Stomach (tissue), 8 donors: ENCODE measurements at regions not wholly inside any gene's neighbourhood (a gene's known extent, or its start where the extent isn't known, plus 50 kb on each side); places are given as distances from the start of the nearest gene placed in this dataset.

Experiments
- DNase-seq, 2 donors: peaks; one replicate each; pipeline versions ENCODE4 v3.0.0 to v3.0.0-alpha.2; 2013 to 2019
- H3K27ac ChIP-seq, 5 donors: fragments of 200-600 bp in 4 of 5; sonication (generic) in 4 of 5; one replicate each; pipeline ENCODE4 v1.5.1; 2013 to 2019; ENCODE audit warnings: mild to moderate bottlenecking in 1 of 5, moderate library complexity in 1 of 5
- H3K27me3 ChIP-seq, 3 donors: fragments of 200-600 bp; sonication (generic); one replicate each; pipeline ENCODE4 v1.5.1; 2017 to 2019; ENCODE audit warnings: mixed run types in 1 of 3
- H3K36me3 ChIP-seq, 4 donors: fragments of 200-600 bp; sonication (generic); 1 replicate in 3 of 4; 2 replicates in 1 of 4; pipeline ENCODE4 v1.5.1; 2016 to 2019
- H3K4me1 ChIP-seq, 4 donors: fragments of 200-600 bp; sonication (generic); one replicate each; pipeline ENCODE4 v1.5.1; 2016 to 2019
- H3K4me3 ChIP-seq, 4 donors: fragments of 200-600 bp; sonication (generic) in 3 of 4; one replicate each; pipeline ENCODE4 v1.5.1; 2016 to 2019; ENCODE audit warnings: mild to moderate bottlenecking in 1 of 4
- H3K9me3 ChIP-seq, 4 donors: fragments of 200-600 bp; sonication (generic); one replicate each; pipeline ENCODE4 v1.5.1; 2016 to 2019
- EP300 ChIP-seq: sonication (generic); formaldehyde crosslinking; IDR thresholded peaks from one replicate; pipeline ENCODE4 v1.6.1; 2017; ENCODE audit warnings: antibody characterized with exemption
- POLR2A ChIP-seq, 4 donors: fragments of 450-650 bp; IDR thresholded peaks; one replicate each; pipeline ENCODE4 v1.6.1; 2016; ENCODE audit warnings: antibody characterized with exemption in 4 of 4, control low read depth in 2 of 4, mild to moderate bottlenecking in 1 of 4, moderate library complexity in 1 of 4
- POLR2AphosphoS5 ChIP-seq, 3 donors: sonication (generic); formaldehyde crosslinking; IDR thresholded peaks; one replicate each; pipeline ENCODE4 v1.6.1; 2016; ENCODE audit warnings: antibody characterized with exemption in 3 of 3
- WGBS, 5 donors: extraction: QIAGEN DNeasy Blood & Tissue Kit in 3 of 5; methylation state at CpG; one replicate each; pipeline versions ENCODE4 v1.1.5 to v1.1.7; 2013 to 2018; 5-methylcytosine and 5-hydroxymethylcytosine counted together
- intact Hi-C: fragments of 100-400 bp; cut with DNase I; formaldehyde crosslinking; loops from one replicate; pipeline ENCODE4 v1.15.1; 2023; ENCODE audit warnings: low total_unique reads
- TF ChIP-seq, protein P1 (sequence below), 7 experiments: fragments of 450-650 bp in 4 of 7; fragments of 200-600 bp in 3 of 7; sonication (generic) in 3 of 7; IDR thresholded peaks; one replicate each; pipeline ENCODE4 v1.5.1; 2016 to 2019; ENCODE audit warnings: antibody characterized with exemption in 7 of 7, control low read depth in 2 of 7, mild to moderate bottlenecking in 1 of 7
- donor health status: healthy with polysubstance abuse.
- donor health status: Bipolar disorder and iron deficiency.
- donor health status: healthy.

DNA sequence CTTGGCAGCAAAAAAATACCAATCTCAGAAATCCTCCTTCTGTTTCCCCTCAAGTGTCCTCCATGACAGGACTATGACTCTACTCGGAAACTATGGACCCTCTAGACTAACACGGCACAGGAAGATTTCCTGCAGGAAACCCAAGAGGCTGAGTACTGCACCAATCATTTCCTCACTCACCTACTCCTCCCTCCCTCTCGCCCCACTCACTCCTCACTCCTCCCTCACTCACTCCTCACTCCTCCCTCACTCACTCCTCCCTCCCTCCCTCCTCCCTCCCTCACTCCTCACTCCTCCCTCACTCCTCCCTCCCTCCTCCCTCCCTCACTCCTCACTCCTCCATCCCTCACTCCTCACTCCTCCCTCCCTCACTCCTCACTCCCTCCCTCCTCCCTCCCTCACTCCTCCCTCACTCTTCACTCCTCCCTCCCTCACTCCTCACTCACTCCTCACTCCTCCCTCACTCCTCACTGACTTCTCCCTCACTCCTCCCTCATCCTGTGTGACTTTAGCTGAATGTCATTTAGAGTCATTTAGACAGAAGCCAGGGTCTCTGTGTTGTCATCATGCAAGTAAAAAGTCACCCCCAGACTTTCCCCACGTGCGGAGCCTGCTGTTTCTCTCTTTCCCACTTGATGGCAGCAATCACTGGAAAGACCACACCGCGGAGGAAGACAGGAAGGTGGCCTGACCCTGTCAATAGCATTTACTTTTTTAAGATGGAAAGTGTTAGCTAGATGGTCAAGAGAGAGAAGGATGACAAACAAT lies 226.8 kb upstream of the PDE10A start:
- Histone ChIP-seq H3K4me1 (peaks cover 0 to 9% (median 3%) of the 10 kb centered on the region in 4 donors), H3K4me3 (no peak overlapping the region), H3K27ac (no peak overlapping the region), H3K36me3 (no peaks in the 10 kb centered on the region), H3K27me3 (peaks cover 0 to 5% (median 0%) of the 10 kb centered on the region in 3 donors), H3K9me3 (no peaks in the 10 kb centered on the region)
- no peak for TF ChIP-seq POLR2A (IDR thresholded peaks at IDR 0.05)
- TF ChIP-seq, protein P1, sequence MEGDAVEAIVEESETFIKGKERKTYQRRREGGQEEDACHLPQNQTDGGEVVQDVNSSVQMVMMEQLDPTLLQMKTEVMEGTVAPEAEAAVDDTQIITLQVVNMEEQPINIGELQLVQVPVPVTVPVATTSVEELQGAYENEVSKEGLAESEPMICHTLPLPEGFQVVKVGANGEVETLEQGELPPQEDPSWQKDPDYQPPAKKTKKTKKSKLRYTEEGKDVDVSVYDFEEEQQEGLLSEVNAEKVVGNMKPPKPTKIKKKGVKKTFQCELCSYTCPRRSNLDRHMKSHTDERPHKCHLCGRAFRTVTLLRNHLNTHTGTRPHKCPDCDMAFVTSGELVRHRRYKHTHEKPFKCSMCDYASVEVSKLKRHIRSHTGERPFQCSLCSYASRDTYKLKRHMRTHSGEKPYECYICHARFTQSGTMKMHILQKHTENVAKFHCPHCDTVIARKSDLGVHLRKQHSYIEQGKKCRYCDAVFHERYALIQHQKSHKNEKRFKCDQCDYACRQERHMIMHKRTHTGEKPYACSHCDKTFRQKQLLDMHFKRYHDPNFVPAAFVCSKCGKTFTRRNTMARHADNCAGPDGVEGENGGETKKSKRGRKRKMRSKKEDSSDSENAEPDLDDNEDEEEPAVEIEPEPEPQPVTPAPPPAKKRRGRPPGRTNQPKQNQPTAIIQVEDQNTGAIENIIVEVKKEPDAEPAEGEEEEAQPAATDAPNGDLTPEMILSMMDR (IDR thresholded peaks at IDR 0.05): peak in 5 of 7 experiments; percentile 36 to 55 (median 48)
- intact Hi-C loops: no loop called here
- peak in 1 of 2 donors; percentile 62 for DNase-seq
- 12 to 25% (median 21%) methylated on average over 7 of the region's 7 CpGs for WGBS, 5 donors

DNA sequence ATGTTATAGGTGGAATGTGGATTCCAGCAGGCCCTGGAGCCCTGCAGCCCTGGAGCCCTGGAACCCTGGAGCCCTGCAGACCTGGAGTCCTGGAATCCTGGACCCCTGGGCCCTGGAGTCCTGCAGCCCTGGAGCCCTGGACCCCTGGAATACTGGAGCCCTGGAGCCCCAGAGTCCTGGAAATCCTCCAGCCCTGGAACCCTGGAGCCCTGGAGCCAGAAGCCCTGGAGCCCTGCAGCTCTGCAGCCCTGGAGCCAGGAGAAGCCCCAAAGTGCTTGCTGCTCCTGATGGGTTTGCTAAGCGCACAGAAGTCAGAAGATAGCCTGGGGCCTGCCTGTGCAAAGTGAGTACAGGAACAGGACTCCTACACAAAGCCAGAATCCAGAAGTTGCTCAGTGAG lies 223.1 kb upstream of the PDE10A start:
- 88 to 100% (median 97%) methylated on average over 1 of the region's 1 CpG for WGBS, 5 donors
- H3K36me3 ChIP-seq: no peaks in the 10 kb centered on the region
- H3K4me1 ChIP-seq: peaks cover 0 to 12% (median 5%) of the 10 kb centered on the region in 4 donors
- intact Hi-C loops: no loop called here
- TF ChIP-seq, protein P1 (IDR thresholded peaks at IDR 0.05): no peak
- TF ChIP-seq POLR2AphosphoS5 (IDR thresholded peaks at IDR 0.05) (no peak), POLR2A (IDR thresholded peaks at IDR 0.05) (no peak), EP300 (no peak)
- DNase-seq: no peak
- peaks cover 0 to under 1% (median 0%) of the 10 kb centered on the region in 3 donors for H3K27me3 ChIP-seq
- H3K27ac ChIP-seq: no peak overlapping the region
- no peak overlapping the region for H3K4me3 ChIP-seq
- H3K9me3 ChIP-seq: no peaks in the 10 kb centered on the region

DNA sequence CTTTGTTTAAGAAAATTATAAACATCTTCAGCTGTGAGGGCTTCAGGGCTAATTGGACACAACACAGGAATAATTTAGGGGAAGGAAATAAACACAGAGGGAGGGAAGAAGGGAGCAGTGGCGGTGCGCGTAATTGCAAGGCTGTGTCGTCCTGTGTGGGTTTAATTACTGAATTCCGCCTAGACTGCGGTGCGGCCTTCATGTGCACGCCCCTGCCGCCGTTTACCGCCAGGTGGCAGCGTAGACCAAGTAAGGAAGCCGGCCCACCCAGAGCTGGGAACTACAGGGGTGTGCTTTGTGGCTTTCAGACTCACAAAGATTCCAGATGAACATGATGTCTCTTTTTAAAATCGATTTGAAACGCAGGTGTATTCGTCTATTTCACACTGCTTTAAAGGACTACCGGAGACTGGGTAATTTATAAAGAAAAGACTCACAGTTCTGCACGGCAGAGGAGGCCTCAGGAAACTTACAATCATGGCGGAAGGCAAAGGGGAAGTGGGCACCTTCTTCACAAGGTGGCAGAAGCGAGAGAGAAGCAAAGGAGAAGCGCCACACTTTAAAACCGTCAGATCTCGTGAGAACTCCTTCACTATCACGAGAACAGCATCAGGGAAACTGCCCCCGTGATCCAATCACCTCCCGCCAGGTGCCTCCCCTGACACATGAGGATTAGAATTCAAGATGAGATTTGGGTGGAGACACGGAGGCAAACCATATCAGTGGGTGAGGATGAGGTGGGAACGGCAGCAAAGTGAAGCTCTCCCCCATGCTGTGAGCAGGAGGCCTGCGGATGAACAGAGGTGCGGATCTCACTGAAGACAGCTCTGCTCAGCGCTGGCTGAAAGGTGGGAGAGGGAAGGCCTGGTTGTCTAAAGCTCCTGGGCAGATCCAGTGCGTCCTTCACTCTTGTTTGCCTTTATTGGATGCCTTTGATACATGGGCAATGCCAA lies 222.0 kb upstream of the PDE10A start:
- Histone ChIP-seq H3K4me3 (no peak overlapping the region), H3K36me3 (no peaks in the 10 kb centered on the region), H3K9me3 (no peaks in the 10 kb centered on the region), H3K27ac (no peak overlapping the region), H3K27me3 (no peaks in the 10 kb centered on the region), H3K4me1 (peaks cover 0 to 10% (median 5%) of the 10 kb centered on the region in 4 donors)
- intact Hi-C loops: no loop called here
- peak; percentile 83 to 93 for DNase-seq
- 33 to 38% (median 36%) methylated on average over 32 of the region's 32 CpGs for WGBS, 5 donors
- TF ChIP-seq, protein P1 (IDR thresholded peaks at IDR 0.05): peak in 5 of 7 experiments; percentile 82 to 89 (median 87)
- TF ChIP-seq POLR2AphosphoS5 (IDR thresholded peaks at IDR 0.05): peak in 1 of 3 donors; percentile 26
- TF ChIP-seq POLR2A (IDR thresholded peaks at IDR 0.05): no peak

DNA sequence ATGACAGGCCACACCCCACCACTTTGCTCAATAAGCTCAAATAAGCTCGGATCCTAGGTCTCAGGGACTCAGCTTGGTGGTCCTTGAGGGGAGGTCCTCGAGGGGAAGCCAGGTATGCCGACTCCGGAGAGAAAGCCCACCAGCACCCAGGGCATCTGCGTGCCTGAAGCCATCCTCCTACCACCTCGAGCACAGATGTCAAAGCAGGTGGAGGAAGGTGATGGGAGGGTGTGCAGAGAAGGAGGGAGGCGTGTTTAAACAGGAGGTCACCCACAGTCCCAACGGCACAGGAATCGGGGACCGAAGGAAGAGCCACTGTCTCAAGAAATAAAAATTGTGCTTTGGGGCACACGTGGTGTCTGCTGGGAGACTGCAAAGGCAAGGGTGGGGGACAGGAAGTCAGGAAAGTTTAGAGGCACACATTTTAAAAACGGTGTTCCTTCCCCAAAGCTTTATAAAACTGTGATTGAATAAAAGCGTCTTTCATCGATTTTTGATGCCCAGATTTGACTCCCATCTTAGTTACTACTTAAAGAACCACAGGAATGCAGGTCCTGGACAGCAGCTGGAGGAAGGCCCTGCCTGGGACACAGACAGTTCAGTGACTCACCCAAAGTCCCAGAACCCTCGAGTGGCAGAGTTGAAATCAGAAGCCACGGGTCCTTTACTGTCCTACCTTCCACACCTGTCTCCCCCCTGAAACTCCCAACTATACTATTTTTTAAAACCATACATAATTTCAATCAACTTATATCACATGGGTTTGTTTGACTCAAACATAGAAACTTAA lies 221.0 kb upstream of the PDE10A start:
- peaks cover 0 to 10% (median 4%) of the 10 kb centered on the region in 4 donors for H3K4me1 ChIP-seq
- no peaks in the 10 kb centered on the region for H3K9me3 ChIP-seq
- H3K27me3 ChIP-seq: no peaks in the 10 kb centered on the region
- intact Hi-C loops: no loop called here
- no peak for TF ChIP-seq EP300
- TF ChIP-seq, protein P1 (IDR thresholded peaks at IDR 0.05): no peak
- TF ChIP-seq POLR2A (IDR thresholded peaks at IDR 0.05): no peak
- no peak for TF ChIP-seq POLR2AphosphoS5 (IDR thresholded peaks at IDR 0.05)
- no peak overlapping the region for H3K4me3 ChIP-seq
- WGBS, 5 donors: 69 to 77% (median 73%) methylated on average over 16 of the region's 16 CpGs
- no peak for DNase-seq
- no peak overlapping the region for H3K27ac ChIP-seq
- H3K36me3 ChIP-seq: no peaks in the 10 kb centered on the region
